Stimulated activated CD8-positive, alpha-beta memory T cell treated with anti-CD3 and anti-CD28 coated beads, Interleukin-4, amount 100 ng/mL, for 48 hours (primary cell): ENCODE measurements at regions not wholly inside any gene's neighbourhood (a gene's known extent, or its start where the extent isn't known, plus 50 kb on each side); places are given as distances from the start of the nearest gene placed in this dataset.
"Not testable (repeated sequence)": the region's sequence is repeated elsewhere in the genome, so short reads cannot be mapped to it uniquely, and the experiment has no call there.

Source experiments
- DNase-seq: peaks from one replicate; pipeline ENCODE4 v3.0.0-alpha.2; 2020

DNA sequence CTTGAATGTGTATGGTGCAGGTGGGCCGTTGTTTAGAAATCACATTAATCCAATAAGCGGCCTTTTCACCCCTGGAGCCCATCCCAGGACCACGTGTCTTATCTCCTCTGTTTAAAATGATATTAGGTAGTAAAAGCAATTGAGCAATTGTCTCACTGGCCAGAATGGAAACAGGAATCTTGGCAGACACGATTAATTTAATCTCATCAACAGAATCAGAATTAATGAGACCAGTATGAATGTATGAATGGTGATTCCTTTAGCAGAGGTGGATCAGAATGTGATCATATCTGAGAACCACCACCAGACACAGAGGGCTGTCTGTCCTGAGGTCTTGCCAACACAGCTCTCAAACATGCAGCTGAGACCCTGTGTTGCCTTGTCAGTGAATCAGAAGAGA is 1591.4 kb downstream of the REEP3 start:
- no peak for DNase-seq

DNA sequence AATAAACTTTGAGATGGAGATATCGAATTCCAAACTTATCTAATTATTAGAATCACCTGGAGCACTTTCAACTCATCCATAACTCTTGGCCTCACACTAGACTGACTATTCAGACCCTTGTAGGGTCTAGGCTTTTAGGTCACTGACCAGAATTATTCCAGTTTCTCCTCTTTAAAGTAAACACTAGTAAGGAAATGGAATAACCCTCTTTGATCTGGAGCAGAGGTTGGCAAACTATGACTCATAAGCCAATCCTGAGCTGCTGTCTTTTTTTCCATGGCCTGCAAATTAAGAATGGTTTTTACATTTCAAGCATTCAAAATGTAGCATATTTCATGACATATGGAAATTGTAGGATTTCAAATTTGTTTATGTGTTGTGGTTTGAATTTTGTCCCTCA is 1601.9 kb downstream of the REEP3 start:
- DNase-seq: no peak

DNA sequence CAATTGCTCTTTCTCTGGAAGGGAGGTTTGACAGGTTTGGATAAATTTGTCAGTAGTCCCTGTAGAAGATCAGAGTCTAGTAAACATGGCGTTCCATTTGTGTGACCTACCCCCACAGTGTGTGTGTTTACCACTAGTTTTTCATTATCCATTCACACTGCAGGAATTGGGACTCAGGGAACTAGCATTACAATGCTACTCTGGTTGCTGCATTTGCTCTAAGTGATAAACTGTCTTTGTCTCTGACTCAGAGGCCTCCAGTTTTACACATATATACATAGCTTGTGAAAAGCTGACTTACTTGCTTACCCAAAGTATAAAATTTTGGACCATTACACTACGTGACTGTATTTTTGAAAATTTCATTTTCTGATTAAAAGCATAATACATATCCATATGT is 1604.0 kb downstream of the REEP3 start:
- no peak for DNase-seq

DNA sequence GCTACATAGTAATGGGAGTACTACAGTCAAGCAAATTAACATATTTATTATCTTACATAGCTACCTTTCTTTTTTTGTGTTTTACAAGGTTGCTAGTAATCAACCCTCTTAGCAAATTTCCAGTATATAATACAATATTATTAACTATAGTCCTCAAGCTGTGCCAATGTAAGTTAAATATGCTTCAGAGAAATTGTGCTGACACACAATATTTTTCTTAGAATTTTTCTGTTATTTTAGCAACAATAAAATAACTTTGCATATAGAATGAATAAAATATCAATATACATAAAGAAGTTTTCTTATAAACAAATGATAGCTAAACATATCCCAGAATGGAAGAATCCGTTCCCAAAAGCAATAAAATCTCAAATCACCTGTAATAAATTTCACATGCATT is 1605.1 kb downstream of the REEP3 start:
- no peak for DNase-seq

- no peak for DNase-seq
Observed at GRCh38 chr10:65128277-65128676, 1607.1 kb downstream of the REEP3 start.

DNA sequence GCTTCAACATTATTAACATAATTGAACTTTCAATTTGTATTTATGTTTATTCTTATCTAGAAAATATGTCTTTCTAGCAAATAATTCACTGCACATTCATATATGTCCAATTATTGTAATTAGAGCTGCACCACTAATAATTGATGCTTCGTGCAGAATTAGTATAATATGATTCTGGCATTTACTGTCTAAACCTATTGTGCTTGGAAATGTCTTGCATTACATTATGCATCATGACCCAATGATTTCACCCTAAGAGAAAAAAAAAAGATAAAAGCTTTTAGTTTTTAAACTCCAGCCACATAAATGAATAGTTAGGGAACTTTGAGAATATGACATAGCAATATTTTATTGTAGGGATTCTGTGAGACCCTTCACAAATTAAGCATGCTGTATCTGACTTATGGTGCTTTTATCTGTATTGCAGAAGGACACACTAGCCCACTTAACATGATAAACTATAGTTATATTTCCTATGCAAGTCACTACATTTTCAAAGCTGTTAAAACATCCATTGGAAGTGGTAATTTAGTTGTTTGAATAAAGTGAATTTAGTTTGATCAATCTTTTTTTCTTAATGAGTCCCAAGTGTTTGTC is 1609.1 kb downstream of the REEP3 start:
- no peak for DNase-seq

DNA sequence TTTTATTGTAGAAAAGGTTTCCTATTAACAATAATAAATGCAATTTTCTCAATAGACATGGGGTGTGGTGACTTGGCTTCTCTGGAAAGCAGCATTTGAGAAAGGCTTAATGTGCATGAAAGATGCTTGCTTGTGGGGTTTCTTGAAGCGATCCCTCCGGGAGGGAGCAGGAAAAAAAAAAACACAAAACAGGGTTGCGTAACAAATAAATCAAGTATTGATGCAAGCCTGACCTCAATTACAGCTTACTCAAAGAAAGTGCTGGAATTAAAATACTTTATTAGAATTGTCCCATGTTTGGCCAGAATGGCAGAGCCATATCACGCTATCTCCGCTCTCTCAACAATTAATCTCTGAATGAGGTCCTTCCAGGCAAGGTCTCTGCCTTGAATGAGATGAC is 1612.5 kb downstream of the REEP3 start:
- DNase-seq: no peak

GRCh38 chr10:65135508-65135907 is 1614.3 kb downstream of the REEP3 start:
- no peak for DNase-seq

GRCh38 chr10:65142641-65143435 is 1621.6 kb downstream of the REEP3 start:
- DNase-seq: no peak

GRCh38 chr10:65143723-65144122 is 1622.5 kb downstream of the REEP3 start:
- no peak for DNase-seq

DNA sequence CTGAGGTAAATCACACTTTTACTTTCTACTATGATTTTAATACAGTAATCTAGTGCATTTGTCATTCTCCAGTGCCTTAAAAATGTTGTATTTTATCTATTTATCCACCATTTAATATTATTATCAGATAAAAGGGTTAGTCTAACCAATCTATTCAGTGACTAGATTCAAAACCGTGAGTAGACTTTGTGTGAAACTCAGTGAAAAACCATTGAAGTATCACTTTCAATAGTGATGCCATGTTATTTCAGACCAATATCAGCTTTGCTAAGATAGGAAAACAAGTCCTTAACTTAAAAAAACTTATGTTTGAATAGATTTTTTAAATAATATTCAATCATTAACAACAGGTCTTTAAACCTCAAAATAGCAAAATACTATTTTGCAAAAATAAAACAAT is 1628.7 kb downstream of the REEP3 start:
- DNase-seq: no peak

GRCh38 chr10:65166272-65166671 is 1645.1 kb downstream of the REEP3 start:
- no peak for DNase-seq

GRCh38 chr10:65172249-65172648 is 1651.0 kb downstream of the REEP3 start:
- no peak for DNase-seq

GRCh38 chr10:65176994-65177393 is 1655.8 kb downstream of the REEP3 start:
- no peak for DNase-seq

GRCh38 chr10:65183236-65183635 is 1662.0 kb downstream of the REEP3 start:
- DNase-seq: no peak

DNA sequence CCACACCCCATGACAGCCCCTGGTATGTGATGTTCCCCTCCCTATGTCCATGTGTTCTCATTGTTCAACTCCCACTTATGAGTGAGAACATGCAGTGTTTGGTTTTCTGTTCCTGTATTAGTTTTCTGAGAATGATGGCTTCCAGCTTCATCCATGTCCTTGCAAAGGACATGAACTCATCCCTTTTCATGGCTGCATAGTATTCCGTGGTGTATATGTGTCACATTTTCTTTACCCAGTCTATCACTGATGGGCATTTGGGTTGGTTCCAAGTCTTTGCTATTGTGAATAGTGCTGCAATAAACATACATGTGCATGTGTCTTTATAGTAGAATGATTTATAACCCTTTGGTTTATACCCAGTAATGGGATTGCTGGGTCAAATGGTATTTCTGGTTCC is 1665.5 kb downstream of the REEP3 start:
- not testable (repeated sequence) for DNase-seq

DNA sequence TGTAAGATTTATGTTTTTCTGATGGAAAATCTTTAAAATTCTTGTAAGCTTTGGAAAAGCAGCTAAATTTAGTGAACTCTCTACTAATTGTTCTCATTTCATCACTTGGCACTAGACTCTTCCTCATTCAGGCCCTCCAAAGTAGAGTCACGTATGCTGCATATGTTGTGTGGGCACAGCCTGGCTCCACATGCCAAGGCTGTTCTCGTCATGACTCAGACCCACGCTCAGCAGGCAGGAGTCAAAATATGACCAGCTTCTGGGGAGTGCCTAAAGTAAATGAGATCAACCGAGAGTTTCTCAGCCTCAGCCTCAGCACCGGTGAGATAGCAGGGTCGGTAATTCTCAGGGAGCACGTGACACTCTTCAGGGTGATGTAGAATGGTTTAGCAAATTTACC is 1672.9 kb downstream of the REEP3 start:
- DNase-seq: no peak

- DNase-seq: no peak
Observed at GRCh38 chr10:65194555-65194954, 1673.4 kb downstream of the REEP3 start.

- DNase-seq: no peak
Observed at GRCh38 chr10:65196111-65196510, 1674.9 kb downstream of the REEP3 start.

DNA sequence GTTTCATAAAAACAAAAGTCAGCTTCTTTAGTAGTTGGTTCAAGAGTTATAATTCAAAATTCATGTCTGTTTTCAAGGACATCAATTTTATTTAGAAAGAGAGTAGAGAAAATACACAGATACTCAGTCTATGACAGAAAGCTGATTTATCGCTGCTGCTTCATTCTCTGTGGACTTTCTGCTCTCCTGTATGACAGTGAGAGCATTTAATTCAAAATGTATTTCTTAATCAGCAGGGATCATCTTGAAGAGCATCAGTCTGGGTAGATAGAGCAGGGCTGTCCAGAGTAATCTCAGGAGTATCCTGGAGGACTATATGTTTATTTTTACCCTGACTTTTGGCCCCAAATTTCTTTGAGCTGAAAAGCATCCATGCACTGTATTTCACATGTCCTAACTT is 1676.7 kb downstream of the REEP3 start:
- no peak for DNase-seq

DNA sequence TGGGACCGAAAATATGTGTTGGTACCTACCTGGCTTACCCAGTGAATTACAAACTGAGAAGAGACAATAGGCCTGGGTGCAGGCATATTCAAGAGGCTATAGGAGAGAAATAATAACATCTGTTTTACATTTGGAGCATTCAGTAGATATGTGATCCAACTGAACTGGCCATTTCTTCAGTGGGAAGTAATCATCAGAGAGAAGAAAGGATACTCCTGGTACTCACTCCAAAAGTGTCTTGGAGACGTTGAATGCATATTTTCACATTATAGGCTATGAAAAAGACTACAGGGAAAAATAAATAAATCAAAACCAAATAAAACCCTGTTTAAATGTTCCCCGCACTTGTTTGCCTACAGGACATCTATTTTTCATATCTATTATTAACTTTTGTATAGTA is 1680.3 kb downstream of the REEP3 start:
- DNase-seq: no peak

- no peak for DNase-seq
Observed at GRCh38 chr10:65204999-65205398, 1683.8 kb downstream of the REEP3 start.

GRCh38 chr10:65213170-65213569 is 1692.0 kb downstream of the REEP3 start:
- DNase-seq: no peak

DNA sequence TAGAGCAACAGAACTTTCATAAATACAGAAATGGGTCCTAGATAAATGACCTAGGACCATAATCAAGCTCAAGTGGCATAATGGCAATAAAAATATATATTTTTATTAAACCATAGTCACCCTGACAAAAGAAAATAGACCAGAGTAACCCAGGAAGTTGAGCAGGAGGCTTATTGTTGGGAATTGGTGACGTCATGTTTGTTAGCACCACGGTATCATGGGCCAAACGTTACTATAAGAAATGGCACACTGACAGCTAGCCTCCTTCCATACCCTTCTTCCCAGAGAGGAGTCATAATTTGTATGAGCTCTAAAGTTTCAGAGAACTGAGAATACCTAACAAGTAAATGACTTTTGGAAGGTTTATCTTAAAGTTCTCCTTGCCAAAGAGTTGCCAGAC is 1698.2 kb downstream of the REEP3 start:
- DNase-seq: no peak

DNA sequence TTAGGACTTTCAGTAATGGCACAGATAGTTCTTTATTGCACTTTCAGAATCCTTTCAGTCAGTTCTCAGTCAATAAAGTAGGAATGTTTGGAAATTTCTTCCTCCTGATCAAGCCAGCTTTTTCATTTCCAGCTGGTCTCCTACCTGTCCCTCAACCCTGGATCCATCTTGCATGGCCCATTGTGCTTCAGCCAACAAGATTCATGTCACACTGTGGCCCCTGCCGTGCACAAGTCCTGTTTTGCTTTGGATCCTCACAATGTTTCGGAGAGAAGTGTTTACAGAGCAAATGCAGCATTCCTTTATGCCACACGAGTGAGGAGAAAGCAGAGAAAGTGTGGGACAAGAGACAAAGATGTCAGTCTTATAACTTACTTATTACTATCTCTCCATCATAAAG is 1694.7 kb upstream of the LRRTM3 start:
- no peak for DNase-seq
